Ishikawa (cell line): ENCODE measurements at regions not wholly inside any gene's neighbourhood (a gene's known extent, or its start where the extent isn't known, plus 50 kb on each side); places are given as distances from the start of the nearest gene placed in this dataset.

Experiments
- CREB1 ChIP-seq: IDR thresholded peaks from 2 replicates; pipeline ENCODE4 v1.6.1; 2012; ENCODE audit warnings: low read depth
- EGR1 ChIP-seq: IDR thresholded peaks from 2 replicates; pipeline ENCODE4 v1.6.1; 2012
- EP300 ChIP-seq: IDR thresholded peaks from 2 replicates; pipeline ENCODE4 v1.6.1; 2012; ENCODE audit warnings: borderline replicate concordance
- FOXM1 ChIP-seq: IDR thresholded peaks from 2 replicates; pipeline ENCODE4 v1.6.1; 2012; ENCODE audit warnings: low read depth, borderline replicate concordance
- NFIC ChIP-seq: IDR thresholded peaks from 2 replicates; pipeline ENCODE4 v1.6.1; 2012
- REST ChIP-seq: IDR thresholded peaks from 2 replicates; pipeline ENCODE4 v1.6.1; 2012; ENCODE audit warnings: low read depth, mild to moderate bottlenecking
- TAF1 ChIP-seq: IDR thresholded peaks from 2 replicates; pipeline ENCODE4 v1.6.1; 2012; ENCODE audit warnings: low read depth, mild to moderate bottlenecking
- USF1 ChIP-seq: IDR thresholded peaks from 2 replicates; pipeline ENCODE4 v1.6.1; 2012
- ZBTB7A ChIP-seq: IDR thresholded peaks from 2 replicates; pipeline ENCODE4 v1.6.1; 2012; ENCODE audit warnings: low read depth

- TF ChIP-seq USF1 (no peak), REST (no peak), TAF1 (no peak), EGR1 (no peak), NFIC (no peak), CREB1 (no peak), FOXM1 (no peak), ZBTB7A (no peak), EP300 (no peak)
These were observed 264.8 kb downstream of the INSC start for GRCh38 chr11:15379483-15379882.
